ENCODE measurements at regions not wholly inside any gene's neighbourhood (a gene's known extent, or its start where the extent isn't known, plus 50 kb on each side); places are given as distances from the start of the nearest gene placed in this dataset.

GRCh38 chr16:9254863-9255262 is 163.4 kb downstream of the HAPSTR1 start:
- DNase-seq: no peak

- DNase-seq: peak; percentile 6
Observed at GRCh38 chr16:9256196-9256595, 164.8 kb downstream of the HAPSTR1 start.

GRCh38 chr16:9257843-9258242 is 166.4 kb downstream of the HAPSTR1 start:
- DNase-seq: no peak

- peak; percentile 5 for DNase-seq
Observed at GRCh38 chr16:9258423-9259051, 167.1 kb downstream of the HAPSTR1 start.

- no peak for DNase-seq
Observed at GRCh38 chr16:9259914-9260608, 168.6 kb downstream of the HAPSTR1 start.

GRCh38 chr16:9260666-9261065 is 169.2 kb downstream of the HAPSTR1 start:
- no peak for DNase-seq

GRCh38 chr16:9261376-9261775 is 169.9 kb downstream of the HAPSTR1 start:
- no peak for DNase-seq

GRCh38 chr16:9262941-9263715 is 171.7 kb downstream of the HAPSTR1 start:
- no peak for DNase-seq

GRCh38 chr16:9264067-9264466 is 172.6 kb downstream of the HAPSTR1 start:
- no peak for DNase-seq

GRCh38 chr16:9268446-9268845 is 177.0 kb downstream of the HAPSTR1 start:
- no peak for DNase-seq

- DNase-seq: no peak
Observed at GRCh38 chr16:9270424-9270823, 179.0 kb downstream of the HAPSTR1 start.

GRCh38 chr16:9270941-9271340 is 179.5 kb downstream of the HAPSTR1 start:
- DNase-seq: no peak

GRCh38 chr16:9271841-9272240 is 180.4 kb downstream of the HAPSTR1 start:
- no peak for DNase-seq

GRCh38 chr16:9275377-9275776 is 183.9 kb downstream of the HAPSTR1 start:
- DNase-seq: no peak

GRCh38 chr16:9275816-9276354 is 184.4 kb downstream of the HAPSTR1 start:
- no peak for DNase-seq

GRCh38 chr16:9279291-9280068 is 188.0 kb downstream of the HAPSTR1 start:
- no peak for DNase-seq

GRCh38 chr16:9280069-9280466 is 188.6 kb downstream of the HAPSTR1 start:
- no peak for DNase-seq

GRCh38 chr16:9286930-9287329 is 195.5 kb downstream of the HAPSTR1 start:
- no peak for DNase-seq

GRCh38 chr16:9296271-9296590 is 204.8 kb downstream of the HAPSTR1 start:
- no peak for DNase-seq

- DNase-seq: no peak
Observed at GRCh38 chr16:9297437-9298113, 206.1 kb downstream of the HAPSTR1 start.

GRCh38 chr16:9300252-9300651 is 208.8 kb downstream of the HAPSTR1 start:
- DNase-seq: no peak

- no peak for DNase-seq
Observed at GRCh38 chr16:9302072-9302471, 210.6 kb downstream of the HAPSTR1 start.

All from fibroblast of skin of back (primary cell).